ENCODE measurements at regions not wholly inside any gene's neighbourhood (a gene's known extent, or its start where the extent isn't known, plus 50 kb on each side); places are given as distances from the start of the nearest gene placed in this dataset.

GRCh38 chr6:121499666-121500065 lies 64.2 kb downstream of the GJA1 start:
- DNase-seq = no peak

DNA sequence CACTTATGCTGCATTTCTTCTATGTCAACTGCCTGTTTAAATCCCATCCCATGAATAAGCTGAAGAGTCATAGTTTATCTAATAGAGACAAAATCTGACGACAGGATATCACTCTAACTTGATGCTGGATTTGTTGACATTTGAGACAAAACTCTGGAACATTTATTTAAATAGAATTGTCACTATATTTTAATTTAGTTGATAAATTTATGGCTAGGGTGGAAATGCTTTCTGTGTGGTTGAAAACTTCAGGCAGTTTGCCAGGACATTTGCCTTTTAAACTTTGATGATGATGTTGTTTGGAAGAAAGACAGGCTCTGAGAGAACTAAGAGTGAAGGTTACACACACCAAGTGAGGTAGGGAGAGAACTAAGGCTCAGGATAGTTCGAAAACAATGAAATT lies 68.1 kb downstream of the GJA1 start:
- no peak for DNase-seq

DNA sequence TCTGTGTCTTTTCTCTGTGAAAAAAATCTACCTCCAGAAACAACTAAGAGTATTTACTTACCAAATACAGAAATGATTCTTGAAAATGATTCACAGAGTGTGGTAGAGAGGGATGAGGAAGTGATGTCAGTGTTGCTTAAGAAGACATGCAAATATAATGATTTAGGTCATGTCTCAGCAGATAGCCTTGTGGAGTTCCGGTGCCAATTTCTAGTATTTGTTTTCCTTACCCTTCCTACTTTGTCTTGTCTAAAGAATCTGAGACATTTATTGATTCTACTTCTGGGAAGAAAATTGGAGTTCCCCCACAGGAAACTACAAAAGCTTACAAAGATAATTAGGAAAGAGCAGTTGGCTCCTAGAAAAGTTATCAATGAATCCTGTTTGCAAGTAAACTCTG lies 68.8 kb downstream of the GJA1 start:
- DNase-seq = no peak

GRCh38 chr6:121505284-121505683 lies 69.8 kb downstream of the GJA1 start:
- no peak for DNase-seq

- no peak for DNase-seq
Measured at GRCh38 chr6:121506761-121507754, 71.6 kb downstream of the GJA1 start.

DNA sequence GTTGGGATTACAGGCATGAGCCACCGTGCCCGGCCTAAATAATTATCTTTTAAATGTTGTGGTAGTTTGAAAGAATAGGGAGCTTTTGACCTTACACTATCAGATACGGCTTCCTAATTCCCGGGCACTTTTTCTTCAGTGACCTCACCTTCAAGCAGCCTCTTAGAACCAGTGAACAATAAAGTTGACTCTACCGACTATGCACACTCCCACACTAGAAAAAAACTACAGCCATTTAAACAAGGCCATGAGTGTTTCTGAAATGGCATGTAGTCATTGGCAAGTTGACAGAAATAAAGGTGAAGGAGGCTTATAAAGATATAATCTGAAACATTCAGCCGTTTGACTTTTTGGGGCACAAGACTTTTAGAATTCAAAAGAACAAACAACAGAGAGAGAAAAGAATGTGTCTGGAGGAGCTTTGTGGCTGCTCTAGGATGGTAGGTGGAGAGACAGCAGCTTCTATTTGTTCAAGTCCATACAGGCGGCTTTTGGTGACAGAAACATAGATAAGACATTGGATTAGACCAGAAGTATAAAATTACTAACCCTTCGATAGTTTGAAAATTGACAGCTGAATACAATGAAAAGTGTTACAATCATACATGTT lies 75.2 kb downstream of the GJA1 start:
- DNase-seq = no peak

- DNase-seq = no peak
Measured at GRCh38 chr6:121515630-121516265, 80.3 kb downstream of the GJA1 start.

GRCh38 chr6:121516331-121516730 lies 80.9 kb downstream of the GJA1 start:
- no peak for DNase-seq

DNA sequence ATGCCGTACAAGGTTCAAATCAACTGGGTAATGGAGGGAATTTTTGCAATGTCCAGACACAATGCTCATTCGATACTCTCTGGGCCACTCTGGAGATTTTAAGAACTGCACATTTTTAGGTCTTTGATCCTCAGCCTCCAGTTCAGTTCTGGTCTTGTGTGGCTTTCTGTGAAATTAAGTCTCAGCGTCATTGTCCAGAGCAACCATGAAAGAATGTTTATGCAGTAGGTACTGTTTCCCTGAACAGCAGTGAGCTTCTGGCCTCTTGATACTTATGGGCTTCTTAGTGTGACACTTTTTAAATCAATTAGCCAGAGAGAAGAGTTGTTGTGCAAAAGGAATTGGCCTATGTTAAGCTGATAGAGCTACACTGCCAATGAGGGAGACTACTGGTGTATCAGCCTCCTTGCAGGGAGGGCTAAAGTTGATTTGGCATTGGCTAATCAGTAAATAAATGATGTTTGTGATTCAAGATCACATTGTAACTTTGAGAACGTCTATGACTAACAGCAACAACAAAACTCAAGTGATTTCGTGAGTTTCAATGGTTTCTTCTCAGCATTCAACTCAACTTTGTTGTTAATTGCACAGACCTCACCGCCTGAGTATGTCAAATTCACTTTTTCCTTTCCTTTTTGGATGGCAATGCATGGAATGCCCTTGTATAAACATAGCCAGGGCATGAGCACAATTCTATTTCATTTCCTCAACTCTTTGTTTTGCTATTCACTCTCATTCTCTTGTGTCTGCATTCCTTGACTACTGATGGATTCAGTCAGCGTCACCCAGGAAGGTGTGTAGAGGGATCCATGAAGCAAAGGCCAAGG lies 85.1 kb downstream of the GJA1 start:
- DNase-seq = no peak

GRCh38 chr6:121521164-121521555 lies 85.7 kb downstream of the GJA1 start:
- DNase-seq = no peak

DNA sequence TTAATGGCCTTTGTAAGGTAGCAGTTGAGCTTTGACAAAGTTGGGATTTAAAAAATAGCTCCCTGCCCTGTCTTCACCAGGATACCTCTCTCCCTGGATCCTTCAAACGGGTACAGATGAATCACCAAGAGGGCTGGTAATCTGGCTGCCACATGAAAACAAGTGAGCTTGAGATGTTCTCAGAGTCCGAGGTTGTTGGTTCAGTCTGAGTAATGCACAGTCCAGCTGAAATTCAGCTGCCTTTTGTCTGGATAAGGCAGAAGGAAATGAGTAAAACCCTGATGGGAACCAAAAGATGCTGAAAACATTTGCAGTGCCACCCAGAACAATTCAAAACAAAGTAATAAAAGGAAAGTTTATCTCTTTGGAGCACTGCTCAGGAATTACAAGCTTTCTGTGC lies 86.8 kb downstream of the GJA1 start:
- DNase-seq = no peak

- DNase-seq = no peak
Measured at GRCh38 chr6:121522771-121523386, 87.4 kb downstream of the GJA1 start.

GRCh38 chr6:121523628-121524027 lies 88.2 kb downstream of the GJA1 start:
- DNase-seq = no peak

DNA sequence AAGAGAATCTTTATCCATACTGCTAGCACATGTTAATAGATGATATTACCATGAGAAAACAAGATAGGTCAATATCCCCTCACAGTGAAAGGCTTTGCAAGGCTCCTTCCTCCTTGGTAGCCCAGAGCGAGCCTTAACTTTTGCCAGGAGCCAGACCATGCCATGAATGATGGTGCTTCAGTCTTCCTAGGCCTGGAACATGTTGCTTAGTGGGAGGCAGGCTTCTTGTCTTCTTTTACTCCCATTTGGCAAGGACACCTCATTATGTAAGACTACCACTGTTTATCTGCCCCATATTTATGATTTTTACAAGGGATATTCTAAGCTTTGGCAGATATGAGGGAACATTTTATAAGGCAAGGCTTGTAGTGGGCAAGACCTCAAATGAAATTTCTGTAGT lies 90.8 kb downstream of the GJA1 start:
- no peak for DNase-seq

- DNase-seq = no peak
Measured at GRCh38 chr6:121531658-121532169, 96.3 kb downstream of the GJA1 start.

GRCh38 chr6:121533321-121533841 lies 97.9 kb downstream of the GJA1 start:
- DNase-seq = no peak

DNA sequence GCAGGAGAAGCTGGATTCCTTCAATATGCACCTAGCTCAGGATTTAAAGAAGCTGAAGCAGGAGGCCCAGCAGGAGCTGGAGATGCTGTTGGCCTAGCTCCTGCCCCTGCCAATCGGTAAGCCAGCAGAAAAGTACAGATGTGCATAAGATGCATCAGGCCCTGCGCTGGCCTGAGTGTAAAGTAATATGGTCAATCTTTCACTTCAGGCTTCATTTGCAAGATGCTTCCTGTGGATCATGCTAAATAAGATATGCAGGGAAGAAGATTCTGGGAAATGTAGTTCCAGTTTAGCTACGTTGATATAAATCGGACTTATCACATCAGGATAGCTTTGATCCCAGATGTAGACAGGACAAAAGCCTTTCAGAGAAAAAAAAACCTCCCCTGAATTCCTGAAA lies 100.3 kb downstream of the GJA1 start:
- DNase-seq = no peak

GRCh38 chr6:121536345-121536744 lies 100.9 kb downstream of the GJA1 start:
- DNase-seq = no peak

GRCh38 chr6:121539439-121539838 lies 104.0 kb downstream of the GJA1 start:
- DNase-seq = no peak

GRCh38 chr6:121540210-121540609 lies 104.8 kb downstream of the GJA1 start:
- DNase-seq = no peak

GRCh38 chr6:121544691-121545090 lies 109.2 kb downstream of the GJA1 start:
- no peak for DNase-seq

DNA sequence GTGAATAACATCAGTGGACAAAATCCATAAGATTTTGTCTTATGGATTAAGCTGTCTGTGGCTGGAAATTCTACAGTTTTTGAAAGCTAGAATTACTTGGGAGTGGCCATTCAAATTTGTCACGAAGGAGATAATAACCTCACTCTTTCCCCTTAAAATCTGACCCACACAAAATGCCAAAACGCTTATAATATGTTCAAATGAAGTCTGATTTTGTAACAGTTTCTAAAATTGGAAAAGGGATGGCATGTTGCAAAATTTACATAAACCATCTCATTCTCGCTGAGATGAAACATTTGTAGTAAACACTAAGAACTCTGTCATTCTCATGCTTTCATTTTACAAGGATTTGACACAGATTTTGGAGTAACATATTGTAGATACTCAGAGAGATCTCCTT lies 112.7 kb downstream of the GJA1 start:
- DNase-seq = no peak

Measured in CD4-positive, alpha-beta T cell treated with Interferon alpha-2 for 1 hour (primary cell).